Frontal cortex (tissue), 3 donors: ENCODE measurements at regions not wholly inside any gene's neighbourhood (a gene's known extent, or its start where the extent isn't known, plus 50 kb on each side); places are given as distances from the start of the nearest gene placed in this dataset.

ENCODE experiments used
- DNase-seq, 2 donors: peaks; one replicate each; pipeline ENCODE4 v3.0.0; 2012; ENCODE audit warnings: low spot score in 2 of 2
- FAIRE-seq: peaks from 2 replicates; lab custom pipeline; 2012; peaks lifted over from hg19 to GRCh38; lab: Jason Lieb, UNC
- donor health status: control.
- donor health status: control.
- donor health status: control.

GRCh38 chr13:55298201-55298600, 1842.5 kb upstream of the PRR20A start:
- DNase-seq, result no peak
- no peak for FAIRE-seq

GRCh38 chr13:55302568-55302967, 1838.2 kb upstream of the PRR20A start:
- no peak for FAIRE-seq
- DNase-seq, result no peak

GRCh38 chr13:55307909-55308308, 1832.8 kb upstream of the PRR20A start:
- DNase-seq (no peak), FAIRE-seq (no peak)

GRCh38 chr13:55341891-55342290, 1798.8 kb upstream of the PRR20A start:
- DNase-seq, result no peak
- no peak for FAIRE-seq

- no peak for FAIRE-seq
- DNase-seq, result no peak
These were observed 1795.5 kb upstream of the PRR20A start for GRCh38 chr13:55345224-55345623.

- FAIRE-seq, result no peak
- DNase-seq, result no peak
These were observed 1793.2 kb upstream of the PRR20A start for GRCh38 chr13:55347528-55347927.

- DNase-seq, result no peak
- no peak for FAIRE-seq
These were observed 1781.7 kb upstream of the PRR20A start for GRCh38 chr13:55359067-55359466.

GRCh38 chr13:55361141-55361540, 1779.6 kb upstream of the PRR20A start:
- DNase-seq (no peak), FAIRE-seq (no peak)

GRCh38 chr13:55366676-55367075, 1774.0 kb upstream of the PRR20A start:
- FAIRE-seq (no peak), DNase-seq (no peak)

GRCh38 chr13:55394470-55394869, 1746.2 kb upstream of the PRR20A start:
- DNase-seq (no peak), FAIRE-seq (no peak)

- FAIRE-seq (no peak), DNase-seq (no peak)
These were observed 1737.8 kb upstream of the PRR20A start for GRCh38 chr13:55402870-55403269.

GRCh38 chr13:55403887-55404487, 1736.7 kb upstream of the PRR20A start:
- FAIRE-seq, result no peak

GRCh38 chr13:55410398-55411330, 1730.1 kb upstream of the PRR20A start:
- DNase-seq (no peak), FAIRE-seq (no peak)

More at GRCh38 chr13:55403887-55404487, 1736.7 kb upstream of the PRR20A start:
- DNase-seq, result no peak

- DNase-seq, result no peak
- no peak for FAIRE-seq
These were observed 1722.6 kb upstream of the PRR20A start for GRCh38 chr13:55418095-55418494.

- FAIRE-seq (no peak), DNase-seq (no peak)
These were observed 1707.9 kb upstream of the PRR20A start for GRCh38 chr13:55432814-55433213.

- FAIRE-seq, result no peak
- no peak for DNase-seq
These were observed 1703.6 kb upstream of the PRR20A start for GRCh38 chr13:55437162-55437561.

GRCh38 chr13:55439450-55439849, 1701.3 kb upstream of the PRR20A start:
- DNase-seq (no peak), FAIRE-seq (no peak)

- FAIRE-seq (no peak), DNase-seq (no peak)
These were observed 1700.1 kb upstream of the PRR20A start for GRCh38 chr13:55440465-55441085.

- no peak for DNase-seq
- no peak for FAIRE-seq
These were observed 1676.5 kb upstream of the PRR20A start for GRCh38 chr13:55464222-55464621.

- no peak for DNase-seq
- FAIRE-seq, result no peak
These were observed 1673.2 kb upstream of the PRR20A start for GRCh38 chr13:55467476-55467875.

- DNase-seq (no peak), FAIRE-seq (no peak)
These were observed 1657.0 kb upstream of the PRR20A start for GRCh38 chr13:55483626-55484158.
